ENCODE measurements at regions not wholly inside any gene's neighbourhood (a gene's known extent, or its start where the extent isn't known, plus 50 kb on each side); places are given as distances from the start of the nearest gene placed in this dataset.

GRCh38 chr3:6222069-6222468, 638.8 kb upstream of the GRM7 start:
- no peak overlapping the region for H3K4me3 ChIP-seq
- no peak overlapping the region for H3K27ac ChIP-seq
- DNase-seq: no peak
- no peaks in the 10 kb centered on the region for H3K27me3 ChIP-seq (replicated peaks in 1 of 7)
- intact Hi-C loops (cut with DNase I; ENCODE audit: low total_unique reads): no loop called here
- H3K36me3 ChIP-seq: no peaks in the 10 kb centered on the region
- no peak for TF ChIP-seq POLR2A (IDR thresholded peaks at IDR 0.05)
- TF ChIP-seq POLR2AphosphoS5 (IDR thresholded peaks at IDR 0.05): no peak
- TF ChIP-seq CTCF (IDR thresholded peaks at IDR 0.05 in 8 of 11, conservative IDR thresholded peaks at IDR 0.05 in 3 of 11): no peak
- H3K9me3 ChIP-seq: no peaks in the 10 kb centered on the region
- H3K4me1 ChIP-seq: peaks cover 0 to 10% (median 8%) of the 10 kb centered on the region in 6 donors
- WGBS, 5 donors: 77 to 95% (median 85%) methylated on average over 1 of the region's 1 CpG

DNA sequence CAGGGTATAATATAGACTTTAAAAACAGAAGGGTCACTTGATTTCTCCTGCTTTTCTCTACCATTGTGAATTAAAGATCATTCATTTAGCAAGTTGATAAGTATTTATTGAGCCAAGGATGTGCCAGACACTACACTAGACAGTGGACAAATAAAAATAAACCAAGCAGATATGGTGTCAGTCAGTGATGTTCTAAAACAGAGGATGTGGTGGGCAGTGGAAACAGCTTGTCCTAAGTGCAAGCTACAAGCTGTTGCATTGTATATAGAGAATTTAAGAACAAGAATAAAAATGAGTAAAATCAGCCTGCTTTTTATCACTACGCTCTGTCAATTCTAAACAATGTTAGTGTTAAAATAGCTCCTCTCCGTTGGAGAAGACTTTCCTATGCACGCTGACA, 637.3 kb upstream of the GRM7 start:
- Histone ChIP-seq H3K36me3 (no peaks in the 10 kb centered on the region), H3K27ac (no peak overlapping the region), H3K4me3 (no peak overlapping the region), H3K27me3 (replicated peaks in 1 of 7) (no peaks in the 10 kb centered on the region), H3K4me1 (peaks cover 0 to 10% (median 8%) of the 10 kb centered on the region in 6 donors), H3K9me3 (no peaks in the 10 kb centered on the region)
- DNase-seq: no peak
- intact Hi-C loops (cut with DNase I; ENCODE audit: low total_unique reads): no loop called here
- WGBS, 5 donors: 75 to 93% (median 89%) methylated on average over 3 of the region's 3 CpGs
- TF ChIP-seq POLR2A (IDR thresholded peaks at IDR 0.05) (no peak), POLR2AphosphoS5 (IDR thresholded peaks at IDR 0.05) (no peak), CTCF (IDR thresholded peaks at IDR 0.05 in 8 of 11, conservative IDR thresholded peaks at IDR 0.05 in 3 of 11) (no peak)

DNA sequence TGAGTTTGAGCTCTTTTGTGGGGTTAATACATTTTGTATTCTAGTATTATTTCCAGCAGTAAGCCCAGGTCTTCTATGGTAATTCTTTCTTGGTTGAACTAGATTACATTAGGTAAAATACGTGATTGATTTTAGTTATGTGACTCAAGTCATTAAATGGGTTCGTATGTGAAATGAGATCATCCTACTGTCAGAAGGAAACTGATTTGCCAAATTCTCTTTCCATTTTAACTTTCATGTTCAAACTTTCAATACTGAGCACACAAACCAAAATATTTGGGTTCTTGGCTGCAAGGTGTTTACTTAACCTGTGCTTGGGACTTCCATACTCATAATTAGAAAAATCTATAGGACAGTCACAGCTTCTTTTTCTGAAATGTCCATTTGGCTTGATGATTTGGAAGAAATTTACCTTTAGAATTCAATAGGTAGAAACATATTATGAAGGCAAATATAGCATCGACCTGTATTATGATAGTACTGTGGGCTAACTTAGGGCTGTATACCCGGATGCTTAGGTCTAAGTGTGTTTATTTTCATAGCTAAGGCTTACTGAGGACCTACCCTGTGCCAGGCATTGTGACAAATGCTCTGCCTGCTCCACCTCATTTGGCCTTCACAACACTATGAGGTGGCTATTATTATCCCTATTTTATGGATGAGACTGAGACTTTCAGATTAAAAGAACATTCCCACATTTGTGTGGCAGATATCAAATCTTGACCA, 631.8 kb upstream of the GRM7 start:
- TF ChIP-seq POLR2AphosphoS5 (IDR thresholded peaks at IDR 0.05) (no peak), CTCF (IDR thresholded peaks at IDR 0.05 in 8 of 11, conservative IDR thresholded peaks at IDR 0.05 in 3 of 11) (no peak), POLR2A (IDR thresholded peaks at IDR 0.05) (no peak)
- DNase-seq: no peak
- Histone ChIP-seq H3K4me3 (no peak overlapping the region), H3K27me3 (replicated peaks in 1 of 7) (no peaks in the 10 kb centered on the region), H3K9me3 (peaks cover 0 to 3% (median 0%) of the 10 kb centered on the region in 8 donors), H3K4me1 (no peaks in the 10 kb centered on the region), H3K27ac (no peak overlapping the region), H3K36me3 (no peaks in the 10 kb centered on the region)
- intact Hi-C loops (cut with DNase I; ENCODE audit: low total_unique reads): no loop called here
- WGBS, 5 donors: 74 to 87% (median 79%) methylated on average over 4 of the region's 4 CpGs

DNA sequence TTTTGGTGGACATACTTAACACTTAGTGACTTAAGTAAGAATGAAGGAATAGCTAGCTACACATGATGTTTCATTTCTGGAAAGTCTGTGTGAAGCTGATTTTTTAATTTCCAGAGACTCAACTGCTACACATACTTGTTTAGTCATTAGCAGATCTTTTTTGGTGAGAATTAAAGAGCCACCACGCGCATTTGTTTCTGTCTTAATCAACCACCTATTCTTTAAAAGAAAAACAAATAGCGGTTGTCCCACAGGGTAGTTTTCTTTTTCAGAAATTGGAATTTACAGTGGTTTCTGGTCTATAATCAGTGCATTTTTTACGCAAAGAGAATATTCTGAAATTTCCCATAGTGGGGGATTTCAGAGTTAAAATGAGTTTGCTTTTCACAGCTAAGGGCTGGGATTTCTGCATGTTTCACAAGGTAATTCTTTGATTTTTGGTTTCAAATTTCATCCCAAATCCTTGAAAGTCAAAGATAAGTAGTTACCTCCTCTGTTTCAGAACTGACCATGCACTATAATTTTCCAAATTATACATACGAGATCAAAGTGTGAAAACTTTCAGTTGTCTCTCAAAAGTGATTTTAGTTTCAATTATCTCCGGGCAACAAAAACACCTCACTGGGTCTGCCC, 631.0 kb upstream of the GRM7 start:
- DNase-seq: no peak
- no peak for TF ChIP-seq CTCF (IDR thresholded peaks at IDR 0.05 in 8 of 11, conservative IDR thresholded peaks at IDR 0.05 in 3 of 11)
- H3K27me3 ChIP-seq (replicated peaks in 1 of 7): no peaks in the 10 kb centered on the region
- no peak overlapping the region for H3K27ac ChIP-seq
- H3K4me3 ChIP-seq: no peak overlapping the region
- H3K9me3 ChIP-seq: peaks cover 0 to 3% (median 0%) of the 10 kb centered on the region in 8 donors
- intact Hi-C loops (cut with DNase I; ENCODE audit: low total_unique reads): no loop called here
- H3K36me3 ChIP-seq: no peaks in the 10 kb centered on the region
- H3K4me1 ChIP-seq: no peaks in the 10 kb centered on the region
- 68 to 94% (median 78%) methylated on average over 6 of the region's 6 CpGs for WGBS, 5 donors

All from spleen (tissue), 11 donors.